Type B pancreatic cell (in vitro differentiated cells): ENCODE measurements at regions not wholly inside any gene's neighbourhood (a gene's known extent, or its start where the extent isn't known, plus 50 kb on each side); places are given as distances from the start of the nearest gene placed in this dataset.

Source experiments
- DNase-seq: peaks from one replicate; pipeline ENCODE4 v3.0.0; 2021; ENCODE audit warnings: mixed read lengths; ENCODE audit not compliant: unreplicated experiment; ENCODE audit errors: extremely low spot score
- H3K27ac Mint-ChIP-seq: 2 replicates; pipeline ENCODE4 v1.8.0; 2021; ENCODE audit warnings: mild to moderate bottlenecking, mixed read lengths
- H3K27me3 Mint-ChIP-seq: 2 replicates; pipeline ENCODE4 v1.8.0; 2021; ENCODE audit warnings: mixed read lengths
- H3K36me3 Mint-ChIP-seq: 2 replicates; pipeline ENCODE4 v1.8.0; 2021; ENCODE audit warnings: mixed read lengths
- H3K4me1 Mint-ChIP-seq: one replicate; pipeline ENCODE4 v1.8.0; 2021; ENCODE audit warnings: mixed read lengths; ENCODE audit not compliant: unreplicated experiment
- H3K4me3 Mint-ChIP-seq: 2 replicates; pipeline ENCODE4 v1.8.0; 2021; ENCODE audit warnings: mild to moderate bottlenecking, mixed read lengths
- H3K9me3 Mint-ChIP-seq: 2 replicates; pipeline ENCODE4 v1.8.0; 2021; ENCODE audit warnings: mixed read lengths
- CTCF ChIP-seq: fragments of 200-600 bp; sonication (generic); conservative IDR thresholded peaks from 2 replicates; pipeline ENCODE4 v1.5.0; 2021; ENCODE audit warnings: antibody characterized with exemption, mild to moderate bottlenecking

GRCh38 chr10:84765086-84765485, 436.7 kb downstream of the CCSER2 start:
- no peaks in the 10 kb centered on the region for H3K9me3 Mint-ChIP-seq
- no peaks in the 10 kb centered on the region for H3K36me3 Mint-ChIP-seq
- H3K4me1 Mint-ChIP-seq = no peaks in the 10 kb centered on the region
- DNase-seq = no peak
- no peak overlapping the region for H3K4me3 Mint-ChIP-seq
- H3K27ac Mint-ChIP-seq = no peak overlapping the region
- TF ChIP-seq CTCF = no peak
- no peaks in the 10 kb centered on the region for H3K27me3 Mint-ChIP-seq

GRCh38 chr10:84765656-84766055, 437.3 kb downstream of the CCSER2 start:
- Mint-ChIP-seq H3K27me3 (no peaks in the 10 kb centered on the region), H3K4me3 (no peak overlapping the region), H3K9me3 (no peaks in the 10 kb centered on the region), H3K36me3 (no peaks in the 10 kb centered on the region), H3K27ac (no peak overlapping the region), H3K4me1 (no peaks in the 10 kb centered on the region)
- TF ChIP-seq CTCF = no peak
- DNase-seq = no peak

GRCh38 chr10:84766923-84767322, 438.5 kb downstream of the CCSER2 start:
- Mint-ChIP-seq H3K4me3 (no peak overlapping the region), H3K27me3 (no peaks in the 10 kb centered on the region), H3K4me1 (no peaks in the 10 kb centered on the region), H3K9me3 (no peaks in the 10 kb centered on the region), H3K36me3 (no peaks in the 10 kb centered on the region), H3K27ac (no peak overlapping the region)
- no peak for DNase-seq
- TF ChIP-seq CTCF = no peak

GRCh38 chr10:84768132-84768531, 439.7 kb downstream of the CCSER2 start:
- no peak for TF ChIP-seq CTCF
- no peaks in the 10 kb centered on the region for H3K27me3 Mint-ChIP-seq
- DNase-seq = no peak
- no peaks in the 10 kb centered on the region for H3K9me3 Mint-ChIP-seq
- H3K4me3 Mint-ChIP-seq = no peak overlapping the region
- no peak overlapping the region for H3K27ac Mint-ChIP-seq
- H3K36me3 Mint-ChIP-seq = no peaks in the 10 kb centered on the region
- no peaks in the 10 kb centered on the region for H3K4me1 Mint-ChIP-seq

GRCh38 chr10:84770824-84771223, 442.4 kb downstream of the CCSER2 start:
- no peaks in the 10 kb centered on the region for H3K4me1 Mint-ChIP-seq
- H3K27me3 Mint-ChIP-seq = no peaks in the 10 kb centered on the region
- no peak for DNase-seq
- H3K36me3 Mint-ChIP-seq = no peaks in the 10 kb centered on the region
- no peak overlapping the region for H3K27ac Mint-ChIP-seq
- no peak overlapping the region for H3K4me3 Mint-ChIP-seq
- no peak for TF ChIP-seq CTCF
- no peaks in the 10 kb centered on the region for H3K9me3 Mint-ChIP-seq

GRCh38 chr10:84783386-84783785, 455.0 kb downstream of the CCSER2 start:
- Mint-ChIP-seq H3K4me1 (no peaks in the 10 kb centered on the region), H3K4me3 (no peak overlapping the region), H3K36me3 (no peaks in the 10 kb centered on the region), H3K27ac (no peak overlapping the region), H3K9me3 (no peaks in the 10 kb centered on the region), H3K27me3 (peaks cover 4% of the 10 kb centered on the region)
- DNase-seq = no peak
- peak; percentile 84 for TF ChIP-seq CTCF
